GM23248 (cell line): ENCODE measurements at regions not wholly inside any gene's neighbourhood (a gene's known extent, or its start where the extent isn't known, plus 50 kb on each side); places are given as distances from the start of the nearest gene placed in this dataset.

Experiments used
- DNase-seq: peaks from one replicate; pipeline ENCODE4 v3.0.0-alpha.2; 2015
- H2AFZ ChIP-seq: fragments of 200-600 bp; sonication (generic); 2 replicates; pipeline ENCODE4 v1.6.1; 2016; ENCODE audit warnings: antibody characterized with exemption
- H3F3A ChIP-seq: fragments of 200-600 bp; sonication (generic); 2 replicates; pipeline ENCODE4 v1.6.1; 2016; ENCODE audit warnings: mild to moderate bottlenecking, antibody characterized with exemption, mixed run types; ENCODE audit not compliant: insufficient read depth
- H3K27ac ChIP-seq: fragments of 200-600 bp; sonication (generic); 2 replicates; pipeline ENCODE4 v1.5.1; 2016; ENCODE audit warnings: mild to moderate bottlenecking
- H3K27me3 ChIP-seq: fragments of 200-600 bp; sonication (generic); replicated peaks from 2 replicates; pipeline ENCODE4 v1.6.1; 2016; ENCODE audit warnings: mild to moderate bottlenecking; ENCODE audit not compliant: insufficient read depth
- H3K36me3 ChIP-seq: fragments of 200-600 bp; sonication (generic); 2 replicates; pipeline ENCODE4 v1.6.1; 2016; ENCODE audit warnings: low read depth, mild to moderate bottlenecking
- H3K4me1 ChIP-seq: fragments of 200-600 bp; sonication (generic); 2 replicates; pipeline ENCODE4 v1.6.1; 2016; ENCODE audit warnings: mild to moderate bottlenecking; ENCODE audit not compliant: insufficient read depth
- H3K4me2 ChIP-seq: fragments of 200-600 bp; sonication (generic); one replicate; pipeline ENCODE4 v1.6.1; 2016; ENCODE audit warnings: mild to moderate bottlenecking; ENCODE audit not compliant: unreplicated experiment
- H3K4me3 ChIP-seq: fragments of 200-600 bp; sonication (generic); 2 replicates; pipeline ENCODE4 v1.5.1; 2016; ENCODE audit warnings: mild to moderate bottlenecking
- H3K79me2 ChIP-seq: fragments of 200-600 bp; sonication (generic); 2 replicates; pipeline ENCODE4 v1.6.1; 2016; ENCODE audit warnings: mild to moderate bottlenecking; ENCODE audit not compliant: insufficient read depth
- H3K9ac ChIP-seq: fragments of 200-600 bp; sonication (generic); 2 replicates; pipeline ENCODE4 v1.6.1; 2016; ENCODE audit warnings: mild to moderate bottlenecking
- H3K9me2 ChIP-seq: fragments of 200-600 bp; sonication (generic); 2 replicates; pipeline ENCODE4 v1.6.1; 2016; ENCODE audit warnings: mixed run types, mild to moderate bottlenecking, moderate library complexity; ENCODE audit not compliant: insufficient read depth
- H3K9me3 ChIP-seq: fragments of 200-600 bp; sonication (generic); one replicate; pipeline ENCODE4 v1.6.1; 2017; ENCODE audit warnings: low read depth
- H4K20me1 ChIP-seq: fragments of 200-600 bp; sonication (generic); 2 replicates; pipeline ENCODE4 v1.6.0; 2016; ENCODE audit not compliant: insufficient read depth
- EZH2 ChIP-seq: fragments of 200-600 bp; sonication (generic); IDR thresholded peaks from 2 replicates; pipeline ENCODE4 v1.6.1; 2018; ENCODE audit warnings: antibody characterized with exemption, mild to moderate bottlenecking; ENCODE audit not compliant: insufficient read depth, poor library complexity, severe bottlenecking
- EZH2phosphoT487 ChIP-seq: fragments of 200-600 bp; sonication (generic); IDR thresholded peaks from 2 replicates; pipeline ENCODE4 v1.6.1; 2018; ENCODE audit warnings: antibody characterized with exemption, moderate library complexity, mild to moderate bottlenecking, low read depth; ENCODE audit not compliant: insufficient read depth
- WGBS, 2 experiments: methylation state at CpG; one replicate each; pipeline ENCODE4 v1.1.6; 2015 to 2017; ENCODE audit warnings: low lambda C conversion rate in 2 of 2, low coverage in 1 of 2; ENCODE audit errors: missing lambda C conversion rate in 2 of 2; 5-methylcytosine and 5-hydroxymethylcytosine counted together
- in situ Hi-C: fragments of 300-500 bp; cut with MboI; formaldehyde crosslinking; loops from 2 replicates; pipeline ENCODE4 v1.15.0; 2020

- Histone ChIP-seq H3K9ac (no peak overlapping the region), H3K27ac (no peak overlapping the region), H3K4me2 (no peak overlapping the region), H3K36me3 (no peaks in the 10 kb centered on the region), H2AFZ (no peak overlapping the region), H3K9me2 (no peaks in the 10 kb centered on the region), H3K9me3 (no peaks in the 10 kb centered on the region), H4K20me1 (no peaks in the 10 kb centered on the region), H3K4me1 (no peaks in the 10 kb centered on the region), H3K27me3 (no peaks in the 10 kb centered on the region), H3K79me2 (no peaks in the 10 kb centered on the region), H3F3A (no peaks in the 10 kb centered on the region), H3K4me3 (no peak overlapping the region)
- in situ Hi-C loops = no loop called here
- TF ChIP-seq EZH2phosphoT487 = no peak
- TF ChIP-seq EZH2 = no peak
- 32 to 41% methylated on average over 9 of the region's 9 CpGs for WGBS, 2 experiments
- no peak for DNase-seq
Observed at GRCh38 chr16:52376676-52377280, 170.2 kb downstream of the TOX3 start.

- no peak overlapping the region for H3K9ac ChIP-seq
- H3K9me2 ChIP-seq = no peaks in the 10 kb centered on the region
- no peak overlapping the region for H2AFZ ChIP-seq
- H3K9me3 ChIP-seq = no peaks in the 10 kb centered on the region
- no peak overlapping the region for H3K4me2 ChIP-seq
- H3K27ac ChIP-seq = no peak overlapping the region
- H3K4me1 ChIP-seq = no peaks in the 10 kb centered on the region
- no peaks in the 10 kb centered on the region for H4K20me1 ChIP-seq
- in situ Hi-C loops = no loop called here
- H3F3A ChIP-seq = no peaks in the 10 kb centered on the region
- no peaks in the 10 kb centered on the region for H3K36me3 ChIP-seq
- DNase-seq = no peak
- H3K4me3 ChIP-seq = no peak overlapping the region
- no peaks in the 10 kb centered on the region for H3K27me3 ChIP-seq
- no peaks in the 10 kb centered on the region for H3K79me2 ChIP-seq
- TF ChIP-seq EZH2 (no peak), EZH2phosphoT487 (no peak)
Observed at GRCh38 chr16:52372313-52372712, 174.6 kb downstream of the TOX3 start.

- Histone ChIP-seq H4K20me1 (no peaks in the 10 kb centered on the region), H3K9me2 (no peaks in the 10 kb centered on the region), H3K9me3 (no peaks in the 10 kb centered on the region), H3K79me2 (no peaks in the 10 kb centered on the region), H3K4me1 (no peaks in the 10 kb centered on the region), H3K9ac (no peak overlapping the region), H3K36me3 (no peaks in the 10 kb centered on the region), H3K4me2 (no peak overlapping the region), H3K27ac (no peak overlapping the region), H3K27me3 (no peaks in the 10 kb centered on the region), H3K4me3 (no peak overlapping the region), H3F3A (no peaks in the 10 kb centered on the region), H2AFZ (no peak overlapping the region)
- TF ChIP-seq EZH2phosphoT487 (no peak), EZH2 (no peak)
- 16 to 17% methylated on average over 4 of the region's 4 CpGs for WGBS, 2 experiments
- in situ Hi-C loops = no loop called here
- DNase-seq = no peak
Observed at GRCh38 chr16:52368859-52369258, 178.1 kb downstream of the TOX3 start.

- no peak overlapping the region for H2AFZ ChIP-seq
- H3K9me3 ChIP-seq = no peaks in the 10 kb centered on the region
- TF ChIP-seq EZH2phosphoT487 (no peak), EZH2 (no peak)
- DNase-seq = no peak
- no peaks in the 10 kb centered on the region for H3K4me1 ChIP-seq
- H4K20me1 ChIP-seq = no peaks in the 10 kb centered on the region
- no peaks in the 10 kb centered on the region for H3K79me2 ChIP-seq
- H3K9me2 ChIP-seq = no peaks in the 10 kb centered on the region
- no peaks in the 10 kb centered on the region for H3K27me3 ChIP-seq
- H3F3A ChIP-seq = no peaks in the 10 kb centered on the region
- 0 to 3% methylated on average over 2 of the region's 2 CpGs for WGBS, 2 experiments
- in situ Hi-C loops = no loop called here
- no peak overlapping the region for H3K4me3 ChIP-seq
- no peaks in the 10 kb centered on the region for H3K36me3 ChIP-seq
- no peak overlapping the region for H3K4me2 ChIP-seq
- no peak overlapping the region for H3K27ac ChIP-seq
- no peak overlapping the region for H3K9ac ChIP-seq
Observed at GRCh38 chr16:52367821-52368220, 179.1 kb downstream of the TOX3 start.

- no peak for DNase-seq
Observed at GRCh38 chr16:52366983-52367382, 180.0 kb downstream of the TOX3 start.

More at GRCh38 chr16:52366983-52367382, 180.0 kb downstream of the TOX3 start:
- Histone ChIP-seq H3K79me2 (no peaks in the 10 kb centered on the region), H2AFZ (no peak overlapping the region), H3K4me3 (no peak overlapping the region), H4K20me1 (no peaks in the 10 kb centered on the region), H3K4me1 (no peaks in the 10 kb centered on the region), H3F3A (no peaks in the 10 kb centered on the region), H3K9me3 (no peaks in the 10 kb centered on the region), H3K27me3 (no peaks in the 10 kb centered on the region), H3K9me2 (no peaks in the 10 kb centered on the region), H3K36me3 (no peaks in the 10 kb centered on the region), H3K4me2 (no peak overlapping the region), H3K27ac (no peak overlapping the region), H3K9ac (no peak overlapping the region)
- TF ChIP-seq EZH2phosphoT487 = no peak
- TF ChIP-seq EZH2 = no peak
- 0 to 3% methylated on average over 1 of the region's 1 CpG for WGBS, 2 experiments
- in situ Hi-C loops = no loop called here
